Ectodermal cell (in vitro differentiated cells): ENCODE measurements at regions not wholly inside any gene's neighbourhood (a gene's known extent, or its start where the extent isn't known, plus 50 kb on each side); places are given as distances from the start of the nearest gene placed in this dataset.

Experiments used
- H3K27ac ChIP-seq: 2 replicates; pipeline ENCODE4 v1.7.0; 2013; ENCODE audit warnings: mild to moderate bottlenecking, low read depth, low read length; ENCODE audit not compliant: insufficient read depth, poor library complexity, severe bottlenecking
- H3K27me3 ChIP-seq: 2 replicates; pipeline ENCODE4 v1.7.0; 2013; ENCODE audit warnings: mild to moderate bottlenecking, low read length; ENCODE audit not compliant: insufficient read depth, control insufficient read depth, poor library complexity, severe bottlenecking
- H3K36me3 ChIP-seq: one replicate; pipeline ENCODE4 v1.7.0; 2013; ENCODE audit warnings: low read length; ENCODE audit not compliant: control insufficient read depth, insufficient read depth
- H3K4me1 ChIP-seq: one replicate; pipeline ENCODE4 v1.7.0; 2013; ENCODE audit warnings: low read length; ENCODE audit not compliant: control insufficient read depth, insufficient read depth
- H3K4me3 ChIP-seq: 2 replicates; pipeline ENCODE4 v1.7.0; 2013; ENCODE audit warnings: low read depth, low read length, control low read depth; ENCODE audit not compliant: insufficient read depth
- H3K9me3 ChIP-seq: 2 replicates; pipeline ENCODE4 v1.7.0; 2013; ENCODE audit warnings: mild to moderate bottlenecking, low read length, moderate library complexity; ENCODE audit not compliant: control insufficient read depth
- WGBS, 2 experiments: methylation state at CpG; one replicate each; pipeline ENCODE4 v1.1.7; 2013; ENCODE audit warnings: missing lambda C conversion rate in 2 of 2; 5-methylcytosine and 5-hydroxymethylcytosine counted together

GRCh38 chr1:104073463-104073902 is 323.8 kb downstream of the AMY1C start:
- Histone ChIP-seq H3K36me3 (no peaks in the 10 kb centered on the region), H3K4me3 (no peak overlapping the region), H3K9me3 (no peaks in the 10 kb centered on the region), H3K27ac (no peak overlapping the region), H3K27me3 (no peaks in the 10 kb centered on the region), H3K4me1 (no peaks in the 10 kb centered on the region)
- WGBS, 2 experiments, result 95 to 96% methylated on average over 19 of the region's 19 CpGs

- Histone ChIP-seq H3K9me3 (no peaks in the 10 kb centered on the region), H3K27ac (no peak overlapping the region), H3K36me3 (no peaks in the 10 kb centered on the region), H3K4me1 (no peaks in the 10 kb centered on the region), H3K27me3 (no peaks in the 10 kb centered on the region), H3K4me3 (no peak overlapping the region)
- WGBS, 2 experiments, result 81 to 92% methylated on average over 2 of the region's 2 CpGs
Measured at GRCh38 chr1:104082221-104082620, 332.5 kb downstream of the AMY1C start.

GRCh38 chr1:104084380-104084779 is 334.7 kb downstream of the AMY1C start:
- 63 to 76% methylated on average over 3 of the region's 3 CpGs for WGBS, 2 experiments
- no peaks in the 10 kb centered on the region for H3K9me3 ChIP-seq

GRCh38 chr1:104092698-104093097 is 343.0 kb downstream of the AMY1C start:
- no peaks in the 10 kb centered on the region for H3K36me3 ChIP-seq
- no peak overlapping the region for H3K27ac ChIP-seq
- H3K4me1 ChIP-seq, result no peaks in the 10 kb centered on the region
- no peak overlapping the region for H3K4me3 ChIP-seq
- no peaks in the 10 kb centered on the region for H3K9me3 ChIP-seq
- H3K27me3 ChIP-seq, result no peaks in the 10 kb centered on the region
- WGBS, 2 experiments, result 84 to 87% methylated on average over 1 of the region's 1 CpG

More at GRCh38 chr1:104084380-104084779, 334.7 kb downstream of the AMY1C start:
- Histone ChIP-seq H3K27ac (no peak overlapping the region), H3K36me3 (no peaks in the 10 kb centered on the region), H3K4me1 (no peaks in the 10 kb centered on the region), H3K27me3 (no peaks in the 10 kb centered on the region), H3K4me3 (no peak overlapping the region)

- Histone ChIP-seq H3K36me3 (no peaks in the 10 kb centered on the region), H3K27me3 (no peaks in the 10 kb centered on the region), H3K9me3 (no peaks in the 10 kb centered on the region), H3K4me3 (no peak overlapping the region), H3K4me1 (no peaks in the 10 kb centered on the region), H3K27ac (no peak overlapping the region)
- WGBS, 2 experiments, result 74 to 90% methylated on average over 3 of the region's 3 CpGs
Measured at GRCh38 chr1:104098837-104099236, 349.1 kb downstream of the AMY1C start.

- Histone ChIP-seq H3K4me3 (no peak overlapping the region), H3K4me1 (no peaks in the 10 kb centered on the region), H3K36me3 (no peaks in the 10 kb centered on the region), H3K27me3 (no peaks in the 10 kb centered on the region), H3K27ac (no peak overlapping the region), H3K9me3 (no peaks in the 10 kb centered on the region)
- 88 to 100% methylated on average over 2 of the region's 2 CpGs for WGBS, 2 experiments
Measured at GRCh38 chr1:104100115-104100514, 350.4 kb downstream of the AMY1C start.

- no peaks in the 10 kb centered on the region for H3K9me3 ChIP-seq
- no peaks in the 10 kb centered on the region for H3K36me3 ChIP-seq
- H3K4me1 ChIP-seq, result no peaks in the 10 kb centered on the region
- H3K27ac ChIP-seq, result no peak overlapping the region
- no peaks in the 10 kb centered on the region for H3K27me3 ChIP-seq
- no peak overlapping the region for H3K4me3 ChIP-seq
- 91 to 95% methylated on average over 5 of the region's 5 CpGs for WGBS, 2 experiments
Measured at GRCh38 chr1:104105465-104105864, 355.8 kb downstream of the AMY1C start.

- H3K4me1 ChIP-seq, result no peaks in the 10 kb centered on the region
- H3K9me3 ChIP-seq, result no peaks in the 10 kb centered on the region
- no peaks in the 10 kb centered on the region for H3K27me3 ChIP-seq
- H3K27ac ChIP-seq, result no peak overlapping the region
- H3K36me3 ChIP-seq, result no peaks in the 10 kb centered on the region
- H3K4me3 ChIP-seq, result no peak overlapping the region
Measured at GRCh38 chr1:104120525-104120924, 370.8 kb downstream of the AMY1C start.

- no peaks in the 10 kb centered on the region for H3K9me3 ChIP-seq
- no peaks in the 10 kb centered on the region for H3K27me3 ChIP-seq
- H3K36me3 ChIP-seq, result no peaks in the 10 kb centered on the region
- H3K27ac ChIP-seq, result no peak overlapping the region
- WGBS, 2 experiments, result 83 to 92% methylated on average over 1 to 4 of the region's 4 CpGs
- no peaks in the 10 kb centered on the region for H3K4me1 ChIP-seq
- H3K4me3 ChIP-seq, result no peak overlapping the region
Measured at GRCh38 chr1:104121271-104121670, 371.6 kb downstream of the AMY1C start.

GRCh38 chr1:104125266-104125665 is 375.6 kb downstream of the AMY1C start:
- Histone ChIP-seq H3K9me3 (no peaks in the 10 kb centered on the region), H3K4me3 (no peak overlapping the region), H3K36me3 (no peaks in the 10 kb centered on the region), H3K27ac (no peak overlapping the region), H3K27me3 (no peaks in the 10 kb centered on the region), H3K4me1 (no peaks in the 10 kb centered on the region)
- whole genome bisulfite sequencing, 2 experiments, result 67% methylated on average over 1 of the region's 1 CpG; no CpG with 5 or more reads in 1 of the 2 experiments

GRCh38 chr1:104125970-104126369 is 376.3 kb downstream of the AMY1C start:
- Histone ChIP-seq H3K27ac (no peak overlapping the region), H3K36me3 (no peaks in the 10 kb centered on the region), H3K4me3 (no peak overlapping the region), H3K27me3 (no peaks in the 10 kb centered on the region), H3K9me3 (no peaks in the 10 kb centered on the region), H3K4me1 (no peaks in the 10 kb centered on the region)
- WGBS, 2 experiments, result 90 to 92% methylated on average over 5 of the region's 5 CpGs
